Naive thymus-derived CD8-positive, alpha-beta T cell (primary cell): ENCODE measurements at regions not wholly inside any gene's neighbourhood (a gene's known extent, or its start where the extent isn't known, plus 50 kb on each side); places are given as distances from the start of the nearest gene placed in this dataset.
"Not testable (repeated sequence)": the region's sequence is repeated elsewhere in the genome, so short reads cannot be mapped to it uniquely, and the experiment has no call there.

Source experiments
- ATAC-seq, 2 donors: fragments of 150-1000 bp; cut with Tn5 transposase in 1 of 2; sonication (Bioruptor Pico), chemical (Tn5 transposase) in 1 of 2; 1 replicate in 1 of 2; 2 replicates in 1 of 2; pipeline ENCODE4 v1.10.0; 2021; ENCODE audit warnings: mild to moderate bottlenecking in 2 of 2, moderate library complexity in 2 of 2
- POLR2A ChIA-PET: fragments of 350-600 bp; sonication (Branson Sonifier 250); formaldehyde crosslinking; loops from one replicate; lab custom pipeline; 2021; ENCODE audit warnings: antibody characterized with exemption; lab: Charles Lee
- DNase-seq, 10 donors: peaks; one replicate each; pipeline versions ENCODE4 v3.0.0 to v3.0.0-alpha.2; 2020 to 2022
- H3K27ac Mint-ChIP-seq, 10 donors: one replicate each; pipeline ENCODE4 v1.8.0; 2020 to 2022; ENCODE audit warnings: mild to moderate bottlenecking in 10 of 10, mixed read lengths in 10 of 10, moderate library complexity in 4 of 10, inconsistent platforms in 1 of 10
- H3K27me3 Mint-ChIP-seq, 5 donors: one replicate each; pipeline ENCODE4 v1.8.0; 2021 to 2022; ENCODE audit warnings: mixed read lengths in 5 of 5
- H3K36me3 Mint-ChIP-seq, 3 donors: one replicate each; pipeline ENCODE4 v1.8.0; 2020 to 2022; ENCODE audit warnings: mixed read lengths in 3 of 3, mild to moderate bottlenecking in 2 of 3, inconsistent platforms in 1 of 3
- H3K4me1 Mint-ChIP-seq, 4 donors: one replicate each; pipeline ENCODE4 v1.8.0; 2021 to 2022; ENCODE audit warnings: mixed read lengths in 4 of 4
- H3K4me3 Mint-ChIP-seq, 10 donors: one replicate each; pipeline ENCODE4 v1.8.0; 2020 to 2022; ENCODE audit warnings: mild to moderate bottlenecking in 10 of 10, mixed read lengths in 10 of 10, moderate library complexity in 6 of 10, inconsistent platforms in 1 of 10
- H3K9me3 Mint-ChIP-seq, 9 donors: one replicate each; pipeline ENCODE4 v1.8.0; 2020 to 2022; ENCODE audit warnings: mixed read lengths in 9 of 9, mild to moderate bottlenecking in 3 of 9, inconsistent platforms in 1 of 9, moderate library complexity in 1 of 9

GRCh38 chr12:65725376-65725775 lies 98.9 kb upstream of the HMGA2 start:
- Mint-ChIP-seq H3K4me1 (peaks cover 3 to 11% (median 7%) of the 10 kb centered on the region in 4 donors), H3K36me3 (no peaks in the 10 kb centered on the region), H3K9me3 (no peaks in the 10 kb centered on the region), H3K27ac (no peak overlapping the region), H3K27me3 (peaks cover 32 to 45% (median 36%) of the 10 kb centered on the region in 5 donors), H3K4me3 (no peak overlapping the region)
- no peak for ATAC-seq
- POLR2A ChIA-PET: no interaction called here
- DNase-seq: no peak

- no peaks in the 10 kb centered on the region for H3K9me3 Mint-ChIP-seq
- H3K27me3 Mint-ChIP-seq: peaks cover 38 to 55% (median 41%) of the 10 kb centered on the region in 5 donors
- peaks cover 0 to 2% (median 0%) of the 10 kb centered on the region in 3 donors for H3K36me3 Mint-ChIP-seq
- POLR2A ChIA-PET: no interaction called here
- ATAC-seq (no peak), DNase-seq (no peak)
- H3K4me3 Mint-ChIP-seq: no peak overlapping the region
- H3K27ac Mint-ChIP-seq: peak overlapping the region in 1 of 10 donors; percentile 11
- peaks cover 3 to 11% (median 7%) of the 10 kb centered on the region in 4 donors for H3K4me1 Mint-ChIP-seq
Observed at GRCh38 chr12:65728455-65728847, 95.8 kb upstream of the HMGA2 start.

- DNase-seq: no peak
- Mint-ChIP-seq H3K36me3 (peaks cover 0 to 2% (median 0%) of the 10 kb centered on the region in 3 donors), H3K9me3 (peaks cover 0 to under 1% (median 0%) of the 10 kb centered on the region in 9 donors), H3K27ac (peak overlapping the region in 1 of 10 donors; percentile 11), H3K27me3 (peaks cover 35 to 58% (median 41%) of the 10 kb centered on the region in 5 donors), H3K4me1 (peaks cover 3 to 11% (median 7%) of the 10 kb centered on the region in 4 donors), H3K4me3 (no peak overlapping the region)
- ATAC-seq: peak in 1 of 2 donors; percentile 22
- POLR2A ChIA-PET: no interaction called here
Observed at GRCh38 chr12:65728848-65729793, 95.2 kb upstream of the HMGA2 start.

GRCh38 chr12:65731771-65732170 lies 92.5 kb upstream of the HMGA2 start:
- H3K36me3 Mint-ChIP-seq: peaks cover 0 to 2% (median 0%) of the 10 kb centered on the region in 3 donors
- peaks cover 3 to 11% (median 7%) of the 10 kb centered on the region in 4 donors for H3K4me1 Mint-ChIP-seq
- H3K27ac Mint-ChIP-seq: no peak overlapping the region
- no peak overlapping the region for H3K4me3 Mint-ChIP-seq
- no peak for ATAC-seq
- H3K27me3 Mint-ChIP-seq: peaks cover 32 to 63% (median 38%) of the 10 kb centered on the region in 5 donors
- H3K9me3 Mint-ChIP-seq: peaks cover 0 to 4% (median 0%) of the 10 kb centered on the region in 9 donors
- POLR2A ChIA-PET: no interaction called here
- DNase-seq: no peak

GRCh38 chr12:65733643-65734042 lies 90.6 kb upstream of the HMGA2 start:
- H3K27ac Mint-ChIP-seq, POLR2A ChIA-PET, H3K9me3 Mint-ChIP-seq, H3K4me3 Mint-ChIP-seq, H3K4me1 Mint-ChIP-seq, ATAC-seq, DNase-seq, H3K36me3 Mint-ChIP-seq: not testable (repeated sequence)
- peaks cover 26 to 49% (median 33%) of the 10 kb centered on the region in 5 donors for H3K27me3 Mint-ChIP-seq

GRCh38 chr12:65734226-65734625 lies 90.1 kb upstream of the HMGA2 start:
- Mint-ChIP-seq H3K36me3 (peaks cover 0 to 2% (median 0%) of the 10 kb centered on the region in 3 donors), H3K9me3 (peaks cover 0 to 5% (median 0%) of the 10 kb centered on the region in 9 donors), H3K27me3 (peaks cover 20 to 46% (median 33%) of the 10 kb centered on the region in 5 donors), H3K4me1 (peaks cover 0 to 5% (median 3%) of the 10 kb centered on the region in 4 donors), H3K27ac (no peak overlapping the region), H3K4me3 (no peak overlapping the region)
- POLR2A ChIA-PET: no interaction called here
- no peak for ATAC-seq
- DNase-seq: no peak

- Mint-ChIP-seq H3K36me3 (no peaks in the 10 kb centered on the region), H3K27ac (no peak overlapping the region), H3K4me3 (peak overlapping the region in 5 of 10 donors; percentile 44 to 87 (median 77)), H3K9me3 (peaks cover 0 to 5% (median 0%) of the 10 kb centered on the region in 9 donors), H3K27me3 (peaks cover 4 to 30% (median 14%) of the 10 kb centered on the region in 5 donors), H3K4me1 (peaks cover 11 to 18% (median 16%) of the 10 kb centered on the region in 4 donors)
- no peak for ATAC-seq
- POLR2A ChIA-PET: no interaction called here
- DNase-seq: no peak
Observed at GRCh38 chr12:65739606-65740005, 84.7 kb upstream of the HMGA2 start.

GRCh38 chr12:65740506-65740872 lies 83.8 kb upstream of the HMGA2 start:
- Mint-ChIP-seq H3K4me3 (peak overlapping the region; percentile 58 to 88 (median 83)), H3K4me1 (peaks cover 11 to 18% (median 16%) of the 10 kb centered on the region in 4 donors), H3K27ac (peak overlapping the region in 6 of 10 donors; percentile 2 to 89 (median 71)), H3K9me3 (peaks cover 0 to 5% (median 0%) of the 10 kb centered on the region in 9 donors), H3K36me3 (no peaks in the 10 kb centered on the region), H3K27me3 (peaks cover 3 to 34% (median 14%) of the 10 kb centered on the region in 5 donors)
- ATAC-seq: no peak
- no peak for DNase-seq
- POLR2A ChIA-PET: no interaction called here

- POLR2A ChIA-PET: no interaction called here
- H3K36me3 Mint-ChIP-seq: no peaks in the 10 kb centered on the region
- ATAC-seq: peak; percentile 80 to 84
- peak overlapping the region in 8 of 10 donors; percentile 2 to 89 (median 52) for H3K27ac Mint-ChIP-seq
- H3K9me3 Mint-ChIP-seq: peaks cover 0 to 5% (median 0%) of the 10 kb centered on the region in 9 donors
- H3K4me3 Mint-ChIP-seq: peak overlapping the region; percentile 58 to 88 (median 83)
- peak; percentile 19 to 76 (median 41) for DNase-seq
- peaks cover 11 to 18% (median 16%) of the 10 kb centered on the region in 4 donors for H3K4me1 Mint-ChIP-seq
- peaks cover 0 to 35% (median 17%) of the 10 kb centered on the region in 5 donors for H3K27me3 Mint-ChIP-seq
Observed at GRCh38 chr12:65740873-65741600, 83.2 kb upstream of the HMGA2 start.

- peaks cover 11 to 18% (median 16%) of the 10 kb centered on the region in 4 donors for H3K4me1 Mint-ChIP-seq
- H3K9me3 Mint-ChIP-seq: peaks cover 0 to 3% (median 0%) of the 10 kb centered on the region in 9 donors
- H3K36me3 Mint-ChIP-seq: no peaks in the 10 kb centered on the region
- H3K27ac Mint-ChIP-seq: peak overlapping the region in 1 of 10 donors; percentile 44
- H3K27me3 Mint-ChIP-seq: peaks cover 0 to 37% (median 23%) of the 10 kb centered on the region in 5 donors
- DNase-seq: peak in 1 of 10 donors; percentile 42
- ATAC-seq: peak; percentile 43 to 47
- POLR2A ChIA-PET: no interaction called here
- H3K4me3 Mint-ChIP-seq: peak overlapping the region; percentile 69 to 90 (median 79)
Observed at GRCh38 chr12:65741656-65742017, 82.6 kb upstream of the HMGA2 start.

- Mint-ChIP-seq H3K4me3 (peak overlapping the region; percentile 69 to 90 (median 79)), H3K27me3 (peaks cover 0 to 37% (median 30%) of the 10 kb centered on the region in 5 donors), H3K27ac (peak overlapping the region in 3 of 10 donors; percentile 40 to 75 (median 44)), H3K9me3 (no peaks in the 10 kb centered on the region), H3K4me1 (peaks cover 11 to 18% (median 16%) of the 10 kb centered on the region in 4 donors), H3K36me3 (no peaks in the 10 kb centered on the region)
- POLR2A ChIA-PET: no interaction called here
- DNase-seq (peak in 1 of 10 donors; percentile 1), ATAC-seq (peak; percentile 41 to 55)
Observed at GRCh38 chr12:65742018-65743010, 82.0 kb upstream of the HMGA2 start.
